Gastrocnemius medialis (tissue), 4 donors: ENCODE measurements at regions not wholly inside any gene's neighbourhood (a gene's known extent, or its start where the extent isn't known, plus 50 kb on each side); places are given as distances from the start of the nearest gene placed in this dataset.
"Not testable (repeated sequence)": the region's sequence is repeated elsewhere in the genome, so short reads cannot be mapped to it uniquely, and the experiment has no call there.

Experiments
- ATAC-seq, 2 donors: fragments of 150-250 bp; one replicate each; pipeline ENCODE4 v1.9.1; 2016
- DNase-seq, 2 donors: peaks; one replicate each; pipeline ENCODE4 v3.0.0-alpha.2; 2019
- H3K27ac ChIP-seq, 4 donors: fragments of 200-600 bp; sonication (generic); 1 replicate in 1 of 4; 2 replicates in 3 of 4; pipeline ENCODE4 v1.5.1; 2016 to 2018; ENCODE audit warnings: mild to moderate bottlenecking in 2 of 4, moderate library complexity in 1 of 4
- H3K27me3 ChIP-seq, 3 donors: fragments of 200-600 bp; sonication (generic) in 2 of 3; 1 replicate in 1 of 3; 2 replicates in 2 of 3; pipeline versions ENCODE4 v1.5.1 to v1.6.0; 2016 to 2019; ENCODE audit warnings: mild to moderate bottlenecking in 1 of 3, moderate library complexity in 1 of 3
- H3K36me3 ChIP-seq, 2 donors: fragments of 200-600 bp; sonication (generic) in 1 of 2; one replicate each; pipeline ENCODE4 v1.5.1; 2017 to 2018
- H3K4me1 ChIP-seq, 2 donors: fragments of 200-600 bp; sonication (generic) in 1 of 2; one replicate each; pipeline ENCODE4 v1.5.1; 2016 to 2017; ENCODE audit warnings: mild to moderate bottlenecking in 2 of 2
- H3K4me3 ChIP-seq, 4 donors: fragments of 200-600 bp; sonication (generic) in 3 of 4; 1 replicate in 1 of 4; 2 replicates in 3 of 4; pipeline ENCODE4 v1.5.1; 2016 to 2019; ENCODE audit warnings: mild to moderate bottlenecking in 2 of 4
- H3K9me3 ChIP-seq, 3 donors: fragments of 200-600 bp; sonication (generic) in 2 of 3; 1 replicate in 1 of 3; 2 replicates in 2 of 3; pipeline ENCODE4 v1.5.1; 2016 to 2019
- CTCF ChIP-seq, 5 experiments: fragments of 450-650 bp in 3 of 5; fragments of 200-600 bp in 2 of 5; sonication (generic) in 2 of 5; IDR thresholded peaks in 4 of 5; conservative IDR thresholded peaks in 1 of 5; 1 replicate in 4 of 5; 2 replicates in 1 of 5; pipeline ENCODE4 v1.5.1; 2016 to 2019; ENCODE audit warnings: antibody characterized with exemption in 5 of 5, mild to moderate bottlenecking in 3 of 5, moderate library complexity in 3 of 5
- POLR2A ChIP-seq, 2 donors: fragments of 450-650 bp; IDR thresholded peaks; one replicate each; pipeline ENCODE4 v1.6.1; 2017; ENCODE audit warnings: antibody characterized with exemption in 2 of 2, mild to moderate bottlenecking in 2 of 2, moderate library complexity in 2 of 2
- in situ Hi-C, 4 donors: fragments of 200-750 bp; cut with MboI; loops; one replicate each; pipeline versions ENCODE4 v1.15.0 to v1.8.0; 2017; ENCODE audit warnings: low sequenced_read_pairs in 4 of 4
- intact Hi-C: fragments of 100-400 bp; cut with DNase I; formaldehyde crosslinking; loops from one replicate; pipeline ENCODE4 v1.15.1; 2023; ENCODE audit warnings: low total_unique reads

DNA sequence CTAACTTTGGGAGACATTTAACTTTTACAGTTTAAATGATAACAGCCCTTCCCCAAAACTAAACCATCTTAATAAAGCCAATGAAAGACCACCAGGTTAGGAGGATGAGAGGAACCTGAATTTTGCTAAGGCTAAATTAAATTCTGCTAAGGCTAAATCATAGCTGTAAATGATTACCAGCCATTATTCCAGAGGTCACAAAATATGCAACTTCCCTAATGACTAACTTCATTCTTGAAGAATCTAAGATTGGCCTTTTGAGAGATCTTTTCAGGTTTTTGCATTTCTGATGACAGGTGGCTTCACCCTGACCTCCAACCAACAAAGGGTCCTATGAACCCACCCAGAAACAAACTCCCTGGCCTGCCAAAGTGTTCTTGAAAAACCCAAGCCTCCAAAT, 373.3 kb downstream of the IPMK start:
- Histone ChIP-seq H3K4me3 (no peak overlapping the region), H3K4me1 (no peaks in the 10 kb centered on the region), H3K27me3 (no peaks in the 10 kb centered on the region), H3K9me3 (no peaks in the 10 kb centered on the region), H3K36me3 (no peaks in the 10 kb centered on the region), H3K27ac (no peak overlapping the region)
- no peak for DNase-seq
- TF ChIP-seq POLR2A (IDR thresholded peaks at IDR 0.05) (no peak), CTCF (IDR thresholded peaks at IDR 0.05 in 4 of 5, conservative IDR thresholded peaks at IDR 0.05 in 1 of 5) (no peak)
- in situ Hi-C loops, result no loop called here
- intact Hi-C loops, result no loop called here
- ATAC-seq, result no peak

- no peak overlapping the region for H3K27ac ChIP-seq
- no peak overlapping the region for H3K4me3 ChIP-seq
- intact Hi-C loops, result no loop called here
- no peak for ATAC-seq
- no peaks in the 10 kb centered on the region for H3K4me1 ChIP-seq
- no peak for DNase-seq
- in situ Hi-C loops, result no loop called here
- no peaks in the 10 kb centered on the region for H3K36me3 ChIP-seq
- H3K9me3 ChIP-seq, result no peaks in the 10 kb centered on the region
- TF ChIP-seq CTCF (IDR thresholded peaks at IDR 0.05 in 4 of 5, conservative IDR thresholded peaks at IDR 0.05 in 1 of 5) (no peak), POLR2A (IDR thresholded peaks at IDR 0.05) (no peak)
- H3K27me3 ChIP-seq, result no peaks in the 10 kb centered on the region
These were observed 376.3 kb downstream of the IPMK start for GRCh38 chr10:57891201-57892006.

DNA sequence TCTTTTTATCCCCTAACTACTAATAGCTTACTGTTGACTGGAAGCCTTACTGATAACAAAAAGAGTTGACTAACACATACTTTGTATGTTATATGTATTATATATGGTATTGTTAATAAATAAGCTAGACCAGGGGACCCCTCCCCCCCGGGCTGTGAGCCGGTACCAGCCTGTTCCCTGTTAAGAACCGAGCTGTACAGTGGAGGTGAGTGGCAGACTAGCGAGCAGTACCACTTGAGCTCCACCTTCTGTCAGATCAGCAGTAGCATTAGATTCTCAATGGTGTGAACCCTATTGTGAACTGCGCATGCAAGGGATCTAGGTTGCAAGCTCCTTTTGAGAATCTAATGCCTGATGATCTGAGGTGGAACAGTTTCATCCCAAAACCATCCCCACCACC, 377.0 kb downstream of the IPMK start:
- no peak for TF ChIP-seq POLR2A (IDR thresholded peaks at IDR 0.05)
- no peak for TF ChIP-seq CTCF (IDR thresholded peaks at IDR 0.05 in 4 of 5, conservative IDR thresholded peaks at IDR 0.05 in 1 of 5)
- H3K27me3 ChIP-seq, result no peaks in the 10 kb centered on the region
- H3K27ac ChIP-seq, result no peak overlapping the region
- in situ Hi-C loops, result no loop called here
- H3K36me3 ChIP-seq, result no peaks in the 10 kb centered on the region
- no peaks in the 10 kb centered on the region for H3K4me1 ChIP-seq
- H3K4me3 ChIP-seq, result no peak overlapping the region
- ATAC-seq (no peak), DNase-seq (no peak)
- no peaks in the 10 kb centered on the region for H3K9me3 ChIP-seq
- intact Hi-C loops, result no loop called here

GRCh38 chr10:57885618-57885968, 382.1 kb downstream of the IPMK start:
- H3K4me1 ChIP-seq, intact Hi-C loops, H3K9me3 ChIP-seq, H3K4me3 ChIP-seq, in situ Hi-C loops, DNase-seq, H3K27ac ChIP-seq, H3K36me3 ChIP-seq, ATAC-seq, H3K27me3 ChIP-seq: not testable (repeated sequence)

GRCh38 chr10:57884965-57885617, 382.6 kb downstream of the IPMK start:
- intact Hi-C loops (no loop called here), in situ Hi-C loops (no loop called here)
- no peak overlapping the region for H3K27ac ChIP-seq
- H3K27me3 ChIP-seq, result no peaks in the 10 kb centered on the region
- H3K4me3 ChIP-seq, result no peak overlapping the region
- ATAC-seq (no peak), DNase-seq (no peak)
- no peaks in the 10 kb centered on the region for H3K4me1 ChIP-seq
- H3K36me3 ChIP-seq, result no peaks in the 10 kb centered on the region
- H3K9me3 ChIP-seq, result no peaks in the 10 kb centered on the region
- TF ChIP-seq POLR2A (IDR thresholded peaks at IDR 0.05) (no peak), CTCF (IDR thresholded peaks at IDR 0.05 in 4 of 5, conservative IDR thresholded peaks at IDR 0.05 in 1 of 5) (no peak)
